Gastroesophageal sphincter (tissue), 4 donors: ENCODE measurements at regions not wholly inside any gene's neighbourhood (a gene's known extent, or its start where the extent isn't known, plus 50 kb on each side); places are given as distances from the start of the nearest gene placed in this dataset.

Source experiments
- ATAC-seq: fragments of 150-250 bp; one replicate; pipeline ENCODE4 v1.9.1; 2016; ENCODE audit warnings: mild to moderate bottlenecking, moderate library complexity
- H3K27ac ChIP-seq, 4 donors: fragments of 200-600 bp; sonication (generic) in 3 of 4; 1 replicate in 3 of 4; 2 replicates in 1 of 4; pipeline ENCODE4 v1.5.1; 2016 to 2019
- H3K27me3 ChIP-seq: fragments of 200-600 bp; sonication (generic); one replicate; pipeline ENCODE4 v1.5.1; 2019
- H3K36me3 ChIP-seq, 2 donors: fragments of 200-600 bp; sonication (generic); one replicate each; pipeline ENCODE4 v1.5.1; 2019; ENCODE audit warnings: control low read depth in 1 of 2
- H3K4me1 ChIP-seq, 3 donors: fragments of 200-600 bp; sonication (generic); 1 replicate in 2 of 3; 2 replicates in 1 of 3; pipeline ENCODE4 v1.5.1; 2016 to 2019; ENCODE audit warnings: control low read depth in 2 of 3
- H3K4me3 ChIP-seq, 2 donors: fragments of 200-600 bp; sonication (generic); one replicate each; pipeline ENCODE4 v1.5.1; 2019; ENCODE audit warnings: mild to moderate bottlenecking in 1 of 2, moderate library complexity in 1 of 2
- H3K9me3 ChIP-seq, 3 donors: fragments of 200-600 bp; sonication (generic); one replicate each; pipeline ENCODE4 v1.5.1; 2017 to 2019; ENCODE audit warnings: control low read depth in 2 of 3
- CTCF ChIP-seq, 4 experiments: fragments of 200-600 bp in 2 of 4; fragments of 450-650 bp in 2 of 4; sonication (generic) in 1 of 4; IDR thresholded peaks; one replicate each; pipeline ENCODE4 v1.5.1; 2017 to 2019; ENCODE audit warnings: antibody characterized with exemption in 4 of 4, mild to moderate bottlenecking in 2 of 4, moderate library complexity in 2 of 4
- EP300 ChIP-seq: sonication (generic); formaldehyde crosslinking; IDR thresholded peaks from one replicate; pipeline ENCODE4 v1.6.1; 2017; ENCODE audit warnings: antibody characterized with exemption, mild to moderate bottlenecking
- POLR2A ChIP-seq, 2 donors: fragments of 450-650 bp; IDR thresholded peaks; one replicate each; pipeline ENCODE4 v1.6.1; 2017; ENCODE audit warnings: antibody characterized with exemption in 2 of 2, mild to moderate bottlenecking in 2 of 2, moderate library complexity in 1 of 2
- POLR2AphosphoS5 ChIP-seq: sonication (generic); formaldehyde crosslinking; IDR thresholded peaks from one replicate; pipeline ENCODE4 v1.6.1; 2017; ENCODE audit warnings: antibody characterized with exemption
- WGBS, 2 donors: methylation state at CpG; one replicate each; pipeline ENCODE4 v1.1.5; 2018; ENCODE audit warnings: low coverage in 1 of 2; 5-methylcytosine and 5-hydroxymethylcytosine counted together

- no peak overlapping the region for H3K27ac ChIP-seq
- no peak for ATAC-seq
- no peaks in the 10 kb centered on the region for H3K36me3 ChIP-seq
- peaks cover 0 to 50% (median 0%) of the 10 kb centered on the region in 3 donors for H3K9me3 ChIP-seq
- no peak overlapping the region for H3K4me3 ChIP-seq
- peaks cover 23% of the 10 kb centered on the region for H3K27me3 ChIP-seq
- H3K4me1 ChIP-seq: peaks cover 0 to 5% (median 0%) of the 10 kb centered on the region in 3 donors
- TF ChIP-seq POLR2AphosphoS5 (no peak), CTCF (IDR thresholded peaks at IDR 0.05) (no peak), POLR2A (IDR thresholded peaks at IDR 0.05) (no peak), EP300 (no peak)
- 80% methylated on average over 2 of the region's 16 CpGs; no CpG with 5 or more reads in 1 of the 2 donors for WGBS, 2 donors
These were observed 86.9 kb upstream of the PRR5 start for GRCh38 chr22:44615146-44615545.

GRCh38 chr22:44613196-44613595 lies 88.8 kb upstream of the PRR5 start:
- H3K9me3 ChIP-seq: peaks cover 0 to 50% (median 0%) of the 10 kb centered on the region in 3 donors
- H3K36me3 ChIP-seq: no peaks in the 10 kb centered on the region
- no peak overlapping the region for H3K4me3 ChIP-seq
- no peak for TF ChIP-seq POLR2A (IDR thresholded peaks at IDR 0.05)
- TF ChIP-seq POLR2AphosphoS5: no peak
- no peak for TF ChIP-seq EP300
- no peak for TF ChIP-seq CTCF (IDR thresholded peaks at IDR 0.05)
- no peak overlapping the region for H3K27ac ChIP-seq
- ATAC-seq: no peak
- H3K4me1 ChIP-seq: no peaks in the 10 kb centered on the region
- WGBS, 2 donors: 62 to 64% methylated on average over 2 of the region's 2 CpGs
- peaks cover 9% of the 10 kb centered on the region for H3K27me3 ChIP-seq

- H3K9me3 ChIP-seq: peaks cover 0 to 50% (median 0%) of the 10 kb centered on the region in 3 donors
- no peaks in the 10 kb centered on the region for H3K4me1 ChIP-seq
- H3K27ac ChIP-seq: no peak overlapping the region
- no peaks in the 10 kb centered on the region for H3K36me3 ChIP-seq
- 100% methylated on average over 1 of the region's 2 CpGs for WGBS, 2 donors
- no peak for TF ChIP-seq POLR2AphosphoS5
- ATAC-seq: no peak
- peaks cover 12% of the 10 kb centered on the region for H3K27me3 ChIP-seq
- H3K4me3 ChIP-seq: no peak overlapping the region
These were observed 90.0 kb upstream of the PRR5 start for GRCh38 chr22:44611880-44612496.

- Histone ChIP-seq H3K27me3 (peaks cover 26% of the 10 kb centered on the region), H3K27ac (no peak overlapping the region), H3K4me3 (no peak overlapping the region), H3K9me3 (peaks cover 0 to 48% (median 0%) of the 10 kb centered on the region in 3 donors), H3K4me1 (no peaks in the 10 kb centered on the region), H3K36me3 (no peaks in the 10 kb centered on the region)
- TF ChIP-seq CTCF (IDR thresholded peaks at IDR 0.05) (no peak), POLR2A (IDR thresholded peaks at IDR 0.05) (no peak), POLR2AphosphoS5 (no peak), EP300 (no peak)
- no peak for ATAC-seq
- WGBS, 2 donors: 83 to 88% methylated on average over 2 to 5 of the region's 8 CpGs
These were observed 91.9 kb upstream of the PRR5 start for GRCh38 chr22:44610071-44610470.

GRCh38 chr22:44609400-44609988 lies 92.5 kb upstream of the PRR5 start:
- H3K4me1 ChIP-seq: no peaks in the 10 kb centered on the region
- no peak for ATAC-seq
- H3K4me3 ChIP-seq: no peak overlapping the region
- peaks cover 29% of the 10 kb centered on the region for H3K27me3 ChIP-seq
- no peak for TF ChIP-seq POLR2A (IDR thresholded peaks at IDR 0.05)
- no peak for TF ChIP-seq POLR2AphosphoS5
- TF ChIP-seq EP300: no peak
- TF ChIP-seq CTCF (IDR thresholded peaks at IDR 0.05): no peak
- H3K9me3 ChIP-seq: peaks cover 0 to 42% (median 0%) of the 10 kb centered on the region in 3 donors
- H3K27ac ChIP-seq: no peak overlapping the region
- no peaks in the 10 kb centered on the region for H3K36me3 ChIP-seq
- 40 to 90% methylated on average over 1 to 4 of the region's 12 CpGs for WGBS, 2 donors
